GM13977 (cell line): ENCODE measurements at regions not wholly inside any gene's neighbourhood (a gene's known extent, or its start where the extent isn't known, plus 50 kb on each side); places are given as distances from the start of the nearest gene placed in this dataset.

ENCODE experiments used
- DNase-seq: peaks from one replicate; pipeline ENCODE4 v3.0.0; 2012; ENCODE audit warnings: low spot score
- in situ Hi-C: fragments of 300-500 bp; cut with MboI; formaldehyde crosslinking; loops from one replicate; pipeline ENCODE4 v1.12.0; 2022; ENCODE audit warnings: low sequenced_read_pairs, low pct_unique_long_range_greater_than_20kb, mixed read lengths, inconsistent platforms; ENCODE audit not compliant: unreplicated experiment
- TF ChIP-seq, protein P1 (sequence below): IDR thresholded peaks from 2 replicates; pipeline ENCODE4 v1.5.1; 2012; ENCODE audit warnings: mild to moderate bottlenecking, control low read depth; ENCODE audit not compliant: insufficient read depth; ENCODE audit errors: extremely low read depth, missing control alignments

DNA sequence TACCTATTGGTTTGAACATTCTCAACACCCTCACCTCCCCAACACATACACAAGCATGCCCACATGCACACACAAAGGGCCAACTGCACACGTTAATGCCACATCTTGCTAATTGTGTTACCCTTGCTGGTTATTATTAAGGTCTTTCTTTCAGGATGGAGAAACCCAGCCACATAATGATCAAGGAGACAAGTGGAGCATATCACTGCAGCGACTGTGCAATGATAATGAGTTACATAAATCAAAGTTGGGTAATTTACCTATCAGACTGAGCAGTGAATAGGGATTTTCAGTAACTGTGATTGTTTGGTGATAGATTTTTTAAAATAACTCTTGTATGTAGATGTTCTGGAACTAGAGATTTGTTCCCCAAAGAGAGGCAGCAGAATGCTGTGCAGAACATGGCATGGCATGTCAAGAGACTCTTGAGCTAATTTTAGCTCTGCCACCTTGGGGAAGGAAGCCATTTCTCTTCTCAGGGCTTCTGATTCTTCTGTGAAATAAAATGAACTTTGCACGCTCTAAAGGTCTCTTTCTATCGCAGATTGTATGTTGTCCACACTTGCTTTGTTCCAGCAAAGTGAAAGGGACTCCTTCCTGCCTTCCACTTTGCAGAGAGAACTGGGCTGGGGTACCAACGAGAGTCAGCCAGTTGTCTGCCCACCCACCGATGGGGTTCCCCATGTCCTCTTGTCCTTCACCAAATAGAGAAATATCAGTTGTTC is 126.0 kb upstream of the CAMK1G start:
- TF ChIP-seq, protein P1, sequence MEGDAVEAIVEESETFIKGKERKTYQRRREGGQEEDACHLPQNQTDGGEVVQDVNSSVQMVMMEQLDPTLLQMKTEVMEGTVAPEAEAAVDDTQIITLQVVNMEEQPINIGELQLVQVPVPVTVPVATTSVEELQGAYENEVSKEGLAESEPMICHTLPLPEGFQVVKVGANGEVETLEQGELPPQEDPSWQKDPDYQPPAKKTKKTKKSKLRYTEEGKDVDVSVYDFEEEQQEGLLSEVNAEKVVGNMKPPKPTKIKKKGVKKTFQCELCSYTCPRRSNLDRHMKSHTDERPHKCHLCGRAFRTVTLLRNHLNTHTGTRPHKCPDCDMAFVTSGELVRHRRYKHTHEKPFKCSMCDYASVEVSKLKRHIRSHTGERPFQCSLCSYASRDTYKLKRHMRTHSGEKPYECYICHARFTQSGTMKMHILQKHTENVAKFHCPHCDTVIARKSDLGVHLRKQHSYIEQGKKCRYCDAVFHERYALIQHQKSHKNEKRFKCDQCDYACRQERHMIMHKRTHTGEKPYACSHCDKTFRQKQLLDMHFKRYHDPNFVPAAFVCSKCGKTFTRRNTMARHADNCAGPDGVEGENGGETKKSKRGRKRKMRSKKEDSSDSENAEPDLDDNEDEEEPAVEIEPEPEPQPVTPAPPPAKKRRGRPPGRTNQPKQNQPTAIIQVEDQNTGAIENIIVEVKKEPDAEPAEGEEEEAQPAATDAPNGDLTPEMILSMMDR = no peak
- no peak for DNase-seq
- in situ Hi-C loops = no loop called here

DNA sequence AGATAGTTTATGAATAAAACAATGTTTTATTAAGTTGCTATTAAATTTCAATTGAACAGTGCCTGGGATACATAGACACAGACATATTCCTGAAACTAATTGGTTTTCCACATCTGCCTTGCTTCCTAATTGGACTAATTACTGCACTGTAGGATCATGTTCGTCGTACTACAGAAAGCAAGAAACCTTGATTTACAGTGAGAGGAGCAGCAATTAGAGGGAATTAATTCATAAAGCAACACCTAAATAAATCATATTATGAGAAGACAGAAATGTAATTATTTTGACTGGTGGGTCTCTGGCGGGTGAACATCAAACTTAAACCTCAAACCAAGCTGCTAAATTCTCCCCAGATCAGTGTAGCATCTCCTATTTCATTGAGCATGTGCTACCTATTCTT is 124.6 kb upstream of the CAMK1G start:
- in situ Hi-C loops = no loop called here
- no peak for DNase-seq
- TF ChIP-seq, protein P1 = no peak

DNA sequence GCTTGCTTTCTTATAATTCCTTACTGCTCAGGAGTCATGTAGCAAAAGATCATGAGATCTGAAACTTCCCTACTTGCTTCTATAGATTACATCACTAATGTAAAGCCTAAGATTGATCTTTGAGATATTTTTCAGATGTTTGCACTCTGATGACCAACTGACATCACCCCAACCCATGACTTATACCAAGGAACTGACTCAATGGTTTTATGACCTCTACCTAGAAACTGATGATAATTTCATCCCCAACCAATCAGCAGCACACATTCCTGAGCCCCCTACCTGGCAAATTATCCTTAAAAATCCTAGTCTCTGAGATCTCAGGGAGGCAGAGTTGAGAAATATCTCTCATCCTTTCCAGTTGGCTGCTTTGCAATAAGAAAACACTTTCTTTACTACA is 122.3 kb upstream of the CAMK1G start:
- in situ Hi-C loops = no loop called here
- no peak for DNase-seq
- TF ChIP-seq, protein P1 = no peak

DNA sequence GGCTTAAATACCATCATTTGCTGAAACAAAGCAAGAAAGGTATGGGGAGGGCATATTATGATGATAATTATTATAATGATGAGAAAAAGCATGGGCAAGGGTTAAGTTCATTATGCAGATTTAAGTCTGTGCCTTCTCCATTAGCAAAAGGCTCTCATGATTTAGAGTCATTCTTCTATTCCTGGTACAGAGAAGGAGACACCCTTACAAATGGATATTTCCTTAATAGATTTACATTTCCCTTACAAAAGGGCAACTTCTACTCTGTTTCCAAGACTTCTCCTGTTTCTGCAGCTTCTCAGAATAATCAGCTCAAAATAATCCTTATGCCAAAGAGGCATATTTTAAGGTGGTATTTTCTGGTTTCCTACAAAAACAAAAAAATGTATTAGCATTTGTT is 121.1 kb upstream of the CAMK1G start:
- in situ Hi-C loops = no loop called here
- TF ChIP-seq, protein P1 = no peak
- DNase-seq = no peak

DNA sequence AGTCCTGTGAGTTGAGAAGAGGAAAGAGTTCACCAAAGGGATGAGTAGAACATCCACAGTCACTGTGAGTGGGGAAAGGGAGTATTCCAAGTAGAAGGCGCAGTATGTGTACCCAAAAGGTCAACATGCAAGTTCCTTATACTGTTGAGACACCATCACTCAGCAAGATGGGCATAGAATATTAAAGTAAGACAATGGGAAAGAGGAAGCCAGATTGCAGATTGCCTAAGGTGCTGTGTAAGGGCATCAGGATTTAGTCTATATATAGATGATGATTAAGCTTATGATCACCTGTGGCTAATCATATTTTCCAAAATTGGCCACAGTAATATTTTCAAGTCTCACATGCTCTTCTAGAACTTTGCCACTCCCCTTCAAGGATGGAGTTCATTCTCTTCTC is 120.1 kb upstream of the CAMK1G start:
- DNase-seq = no peak
- in situ Hi-C loops = no loop called here
- TF ChIP-seq, protein P1 = no peak

DNA sequence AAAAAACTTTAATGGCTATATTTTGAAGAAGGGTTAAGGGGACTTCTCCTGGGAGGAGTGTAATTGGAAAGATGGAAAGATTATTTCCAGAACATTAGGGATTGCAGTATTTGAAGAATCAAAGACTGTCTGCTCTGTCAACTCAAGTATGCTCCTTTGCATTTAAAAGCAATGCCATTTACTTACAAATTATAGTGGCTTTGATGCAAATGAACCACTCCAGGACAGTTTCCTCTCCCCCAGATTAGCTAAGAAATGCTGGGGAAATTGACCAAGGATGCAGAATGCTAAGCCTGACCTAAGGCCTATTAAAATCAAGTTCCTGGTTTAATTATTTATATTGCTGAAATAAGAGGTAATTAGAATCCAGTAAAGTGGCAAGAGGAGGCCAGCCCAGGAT is 110.5 kb upstream of the CAMK1G start:
- in situ Hi-C loops = no loop called here
- TF ChIP-seq, protein P1 = no peak
- no peak for DNase-seq
